Loucy (cell line): ENCODE measurements at regions not wholly inside any gene's neighbourhood (a gene's known extent, or its start where the extent isn't known, plus 50 kb on each side); places are given as distances from the start of the nearest gene placed in this dataset.

Source experiments
- H2AFZ ChIP-seq: fragments of 200-600 bp; sonication (generic); 2 replicates; pipeline ENCODE4 v1.6.0; 2016; ENCODE audit warnings: antibody characterized with exemption, mild to moderate bottlenecking, low read length, moderate library complexity
- H3F3A ChIP-seq: fragments of 200-600 bp; 2 replicates; pipeline ENCODE4 v1.6.0; 2016; ENCODE audit warnings: antibody characterized with exemption, low read depth, mild to moderate bottlenecking
- H3K27me3 ChIP-seq: fragments of 200-600 bp; sonication (generic); 2 replicates; pipeline ENCODE4 v1.6.1; 2014; ENCODE audit warnings: low read length, mild to moderate bottlenecking; ENCODE audit not compliant: insufficient read depth, poor library complexity, severe bottlenecking
- H3K36me3 ChIP-seq: fragments of 200-600 bp; sonication (generic); 2 replicates; pipeline ENCODE4 v1.6.1; 2016; ENCODE audit warnings: low read length; ENCODE audit not compliant: insufficient read depth
- H3K4me1 ChIP-seq: fragments of 200-600 bp; sonication (generic); 2 replicates; pipeline ENCODE4 v1.5.1; 2014; ENCODE audit warnings: low read length, mild to moderate bottlenecking; ENCODE audit not compliant: insufficient read depth, poor library complexity, severe bottlenecking
- H3K4me2 ChIP-seq: fragments of 200-600 bp; sonication (generic); 2 replicates; pipeline ENCODE4 v1.6.0; 2014; ENCODE audit warnings: antibody characterized with exemption, low read length, low read depth, mild to moderate bottlenecking; ENCODE audit not compliant: poor library complexity, severe bottlenecking
- H3K4me3 ChIP-seq: fragments of 200-600 bp; sonication (generic); 2 replicates; pipeline ENCODE4 v1.5.1; 2014; ENCODE audit warnings: low read length, mild to moderate bottlenecking, mixed read lengths; ENCODE audit not compliant: poor library complexity, severe bottlenecking
- H3K79me2 ChIP-seq: fragments of 200-600 bp; sonication (generic); 2 replicates; pipeline ENCODE4 v1.6.1; 2014; ENCODE audit warnings: low read length; ENCODE audit not compliant: insufficient read depth
- H3K9ac ChIP-seq: fragments of 200-600 bp; sonication (generic); 2 replicates; pipeline ENCODE4 v1.6.0; 2014; ENCODE audit warnings: mild to moderate bottlenecking, low read depth, low read length, moderate library complexity; ENCODE audit not compliant: poor library complexity, severe bottlenecking
- H3K9me2 ChIP-seq: fragments of 200-600 bp; sonication (generic); replicated peaks from 2 replicates; pipeline ENCODE4 v1.6.1; 2016; ENCODE audit warnings: low read depth, low read length, mixed read lengths
- H3K9me3 ChIP-seq: fragments of 200-600 bp; sonication (generic); 2 replicates; pipeline ENCODE4 v1.6.1; 2014; ENCODE audit warnings: mild to moderate bottlenecking, antibody characterized with exemption, low read length, low read depth; ENCODE audit not compliant: insufficient read depth
- H4K20me1 ChIP-seq: fragments of 200-600 bp; sonication (generic); 2 replicates; pipeline ENCODE4 v1.6.0; 2014; ENCODE audit warnings: antibody characterized with exemption, low read length, mild to moderate bottlenecking; ENCODE audit not compliant: insufficient read depth, poor library complexity, severe bottlenecking
- CTCF ChIP-seq: fragments of 200-600 bp; sonication (generic); conservative IDR thresholded peaks from 2 replicates; pipeline ENCODE4 v1.5.1; 2014; ENCODE audit warnings: mild to moderate bottlenecking, antibody characterized with exemption, low read length
- EZH2phosphoT487 ChIP-seq: fragments of 200-600 bp; IDR thresholded peaks from 2 replicates; pipeline ENCODE4 v1.6.1; 2018; ENCODE audit warnings: antibody characterized with exemption, mild to moderate bottlenecking, moderate library complexity, borderline replicate concordance

GRCh38 chr1:233791721-233792120, 112.8 kb upstream of the SLC35F3 start:
- Histone ChIP-seq H3K79me2 (no peaks in the 10 kb centered on the region), H3K4me1 (no peaks in the 10 kb centered on the region), H4K20me1 (no peaks in the 10 kb centered on the region), H3K9me3 (no peaks in the 10 kb centered on the region), H3K4me2 (no peak overlapping the region), H3K9me2 (no peaks in the 10 kb centered on the region), H3K36me3 (no peaks in the 10 kb centered on the region), H2AFZ (no peak overlapping the region), H3K9ac (no peak overlapping the region), H3F3A (no peaks in the 10 kb centered on the region), H3K27me3 (no peaks in the 10 kb centered on the region), H3K4me3 (no peak overlapping the region)
- TF ChIP-seq CTCF (no peak), EZH2phosphoT487 (no peak)

GRCh38 chr1:233794863-233795262, 109.6 kb upstream of the SLC35F3 start:
- H3K9me3 ChIP-seq: no peaks in the 10 kb centered on the region
- no peaks in the 10 kb centered on the region for H3K9me2 ChIP-seq
- no peaks in the 10 kb centered on the region for H3K79me2 ChIP-seq
- H3K4me2 ChIP-seq: no peak overlapping the region
- no peak for TF ChIP-seq CTCF
- no peak for TF ChIP-seq EZH2phosphoT487
- no peak overlapping the region for H2AFZ ChIP-seq
- no peaks in the 10 kb centered on the region for H3K27me3 ChIP-seq
- no peak overlapping the region for H3K9ac ChIP-seq
- H3K36me3 ChIP-seq: no peaks in the 10 kb centered on the region
- H4K20me1 ChIP-seq: no peaks in the 10 kb centered on the region
- no peaks in the 10 kb centered on the region for H3F3A ChIP-seq
- no peaks in the 10 kb centered on the region for H3K4me1 ChIP-seq
- H3K4me3 ChIP-seq: no peak overlapping the region

- Histone ChIP-seq H3K9me2 (no peaks in the 10 kb centered on the region), H4K20me1 (no peaks in the 10 kb centered on the region), H3K27me3 (no peaks in the 10 kb centered on the region), H3K9me3 (no peaks in the 10 kb centered on the region), H3K4me1 (no peaks in the 10 kb centered on the region), H3K4me2 (no peak overlapping the region), H2AFZ (no peak overlapping the region), H3K36me3 (no peaks in the 10 kb centered on the region), H3F3A (no peaks in the 10 kb centered on the region), H3K79me2 (no peaks in the 10 kb centered on the region), H3K4me3 (no peak overlapping the region), H3K9ac (no peak overlapping the region)
- TF ChIP-seq CTCF: no peak
- TF ChIP-seq EZH2phosphoT487: no peak
Observed at GRCh38 chr1:233796146-233796783, 108.2 kb upstream of the SLC35F3 start.
